Bronchial epithelial cell (primary cell): ENCODE measurements at regions not wholly inside any gene's neighbourhood (a gene's known extent, or its start where the extent isn't known, plus 50 kb on each side); places are given as distances from the start of the nearest gene placed in this dataset.

ENCODE experiments used
- DNase-seq: peaks from one replicate; pipeline ENCODE4 v3.0.0-alpha.2; 2010; ENCODE audit warnings: low read depth
- FAIRE-seq: peaks from 2 replicates; lab custom pipeline; 2011; peaks lifted over from hg19 to GRCh38; lab: Jason Lieb, UNC
- H3K27me3 ChIP-seq: 2 replicates; pipeline ENCODE4 v1.5.1; 2011; ENCODE audit warnings: low read length; ENCODE audit not compliant: control insufficient read depth, insufficient read depth
- H3K36me3 ChIP-seq: 2 replicates; pipeline ENCODE4 v1.5.1; 2011; ENCODE audit warnings: low read length; ENCODE audit not compliant: control insufficient read depth, insufficient read depth
- H3K4me3 ChIP-seq: 2 replicates; pipeline ENCODE4 v1.5.1; 2011; ENCODE audit warnings: mild to moderate bottlenecking, low read depth, low read length, control low read depth
- TF ChIP-seq, protein P1 (sequence below): IDR thresholded peaks from 2 replicates; pipeline ENCODE4 v1.5.1; 2011; ENCODE audit warnings: mild to moderate bottlenecking, moderate library complexity, low read length, control low read depth, inconsistent platforms; ENCODE audit not compliant: insufficient read depth, severe bottlenecking

DNA sequence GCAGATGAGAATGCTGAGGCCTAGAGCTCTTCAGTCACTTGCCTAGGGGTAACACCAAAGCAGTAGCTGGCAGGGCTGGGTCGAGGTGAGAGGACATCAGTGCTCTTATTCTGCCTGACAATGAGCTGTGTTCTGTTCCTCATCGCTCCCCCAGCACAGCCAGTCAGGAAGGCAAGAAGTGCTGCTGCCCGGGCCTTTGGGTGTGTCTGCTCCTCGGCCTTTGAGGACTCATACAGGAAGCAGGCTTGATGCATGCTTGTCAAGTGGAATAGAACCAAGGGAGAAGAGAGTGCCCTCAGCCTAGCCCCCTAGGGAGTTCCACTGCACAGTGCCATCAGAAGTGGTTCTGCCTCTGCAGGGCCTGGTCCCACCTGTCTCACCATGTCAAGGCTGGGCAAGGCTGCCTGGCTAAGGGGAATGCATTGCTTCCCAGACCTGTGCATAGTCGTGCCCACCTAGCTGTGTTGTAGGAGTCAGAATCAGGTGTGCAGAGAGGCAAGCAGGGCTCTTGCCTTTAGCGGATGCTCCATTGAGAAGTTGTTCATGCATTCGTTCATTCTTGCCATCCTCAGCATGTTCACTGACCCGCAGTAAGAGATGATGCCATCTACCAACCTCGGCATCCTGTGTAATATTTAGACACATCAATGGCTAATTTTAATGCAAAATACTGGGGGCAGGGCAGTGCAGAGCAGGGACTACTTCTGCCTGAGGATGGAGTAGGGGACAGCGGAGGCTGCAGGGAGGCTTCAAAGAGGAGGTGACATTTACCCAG, 156.6 kb downstream of the RPS24 start:
- no peak for DNase-seq
- FAIRE-seq: peak; percentile 32
- Histone ChIP-seq H3K4me3 (no peak overlapping the region), H3K36me3 (no peaks in the 10 kb centered on the region), H3K27me3 (no peaks in the 10 kb centered on the region)
- TF ChIP-seq, protein P1, sequence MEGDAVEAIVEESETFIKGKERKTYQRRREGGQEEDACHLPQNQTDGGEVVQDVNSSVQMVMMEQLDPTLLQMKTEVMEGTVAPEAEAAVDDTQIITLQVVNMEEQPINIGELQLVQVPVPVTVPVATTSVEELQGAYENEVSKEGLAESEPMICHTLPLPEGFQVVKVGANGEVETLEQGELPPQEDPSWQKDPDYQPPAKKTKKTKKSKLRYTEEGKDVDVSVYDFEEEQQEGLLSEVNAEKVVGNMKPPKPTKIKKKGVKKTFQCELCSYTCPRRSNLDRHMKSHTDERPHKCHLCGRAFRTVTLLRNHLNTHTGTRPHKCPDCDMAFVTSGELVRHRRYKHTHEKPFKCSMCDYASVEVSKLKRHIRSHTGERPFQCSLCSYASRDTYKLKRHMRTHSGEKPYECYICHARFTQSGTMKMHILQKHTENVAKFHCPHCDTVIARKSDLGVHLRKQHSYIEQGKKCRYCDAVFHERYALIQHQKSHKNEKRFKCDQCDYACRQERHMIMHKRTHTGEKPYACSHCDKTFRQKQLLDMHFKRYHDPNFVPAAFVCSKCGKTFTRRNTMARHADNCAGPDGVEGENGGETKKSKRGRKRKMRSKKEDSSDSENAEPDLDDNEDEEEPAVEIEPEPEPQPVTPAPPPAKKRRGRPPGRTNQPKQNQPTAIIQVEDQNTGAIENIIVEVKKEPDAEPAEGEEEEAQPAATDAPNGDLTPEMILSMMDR: no peak

DNA sequence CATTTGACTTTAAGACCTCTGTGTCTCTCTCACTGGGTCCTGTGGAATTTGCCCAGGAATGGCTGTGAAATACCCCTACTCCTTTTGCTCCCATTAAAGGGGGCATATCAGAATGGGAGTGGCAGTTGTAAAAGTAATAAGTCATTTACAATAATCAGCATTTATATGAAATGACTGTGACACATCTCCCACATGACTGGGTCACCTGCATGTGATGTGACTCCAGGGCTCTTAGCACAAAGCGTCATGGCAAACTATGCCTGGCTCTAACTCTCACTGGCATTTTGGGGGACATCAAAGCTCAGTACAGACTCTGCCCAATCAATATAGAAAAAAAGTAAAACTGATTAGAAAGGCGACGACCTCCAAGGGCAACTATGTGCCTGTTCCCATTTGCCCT, 157.6 kb downstream of the RPS24 start:
- H3K27me3 ChIP-seq: no peaks in the 10 kb centered on the region
- no peak overlapping the region for H3K4me3 ChIP-seq
- TF ChIP-seq, protein P1: no peak
- DNase-seq (no peak), FAIRE-seq (no peak)
- no peaks in the 10 kb centered on the region for H3K36me3 ChIP-seq

DNA sequence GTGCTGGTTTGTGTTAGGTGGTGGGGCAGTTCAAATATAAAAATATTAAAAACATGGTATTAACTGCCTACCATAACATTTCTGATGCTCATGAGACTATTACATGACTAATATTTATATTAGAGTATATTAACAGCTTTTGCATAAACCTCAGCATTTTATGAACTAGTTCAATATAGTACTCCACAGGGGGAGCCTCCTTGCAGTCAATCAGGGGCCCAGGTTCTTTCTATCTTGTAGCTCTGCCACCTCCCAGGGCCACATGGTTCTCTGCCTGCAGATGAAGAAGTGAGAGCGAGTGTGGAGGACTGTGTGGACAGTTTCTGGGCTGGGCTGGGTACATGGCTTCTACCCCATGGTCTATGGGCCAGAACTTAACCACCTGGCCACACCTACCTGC, 159.5 kb downstream of the RPS24 start:
- TF ChIP-seq, protein P1: no peak

DNA sequence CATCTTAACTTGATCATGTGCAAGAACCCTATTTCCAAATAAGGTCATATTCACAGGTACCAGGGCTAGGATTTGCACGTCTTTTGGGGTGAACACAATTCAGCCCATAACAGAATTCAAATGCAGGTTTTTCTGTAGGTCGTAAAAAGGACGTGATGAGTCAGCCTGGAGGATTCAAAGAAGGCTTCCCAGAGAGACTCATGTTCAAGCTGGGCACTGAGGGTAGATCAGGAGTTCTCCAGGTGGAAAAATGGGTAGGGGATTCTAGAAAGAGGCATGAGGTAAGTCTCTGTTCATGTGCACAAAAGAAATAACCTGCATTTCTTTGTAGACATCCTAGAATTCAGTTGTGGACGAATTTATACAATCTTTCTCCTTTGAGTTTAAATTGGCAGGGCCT, 160.4 kb downstream of the RPS24 start:
- DNase-seq (no peak), FAIRE-seq (no peak)
- H3K36me3 ChIP-seq: no peaks in the 10 kb centered on the region
- no peaks in the 10 kb centered on the region for H3K27me3 ChIP-seq
- TF ChIP-seq, protein P1: no peak
- no peak overlapping the region for H3K4me3 ChIP-seq

More for the DNA sequence above, 159.5 kb downstream of the RPS24 start:
- H3K36me3 ChIP-seq: no peaks in the 10 kb centered on the region
- H3K27me3 ChIP-seq: no peaks in the 10 kb centered on the region
- no peak overlapping the region for H3K4me3 ChIP-seq
- no peak for FAIRE-seq
- no peak for DNase-seq

DNA sequence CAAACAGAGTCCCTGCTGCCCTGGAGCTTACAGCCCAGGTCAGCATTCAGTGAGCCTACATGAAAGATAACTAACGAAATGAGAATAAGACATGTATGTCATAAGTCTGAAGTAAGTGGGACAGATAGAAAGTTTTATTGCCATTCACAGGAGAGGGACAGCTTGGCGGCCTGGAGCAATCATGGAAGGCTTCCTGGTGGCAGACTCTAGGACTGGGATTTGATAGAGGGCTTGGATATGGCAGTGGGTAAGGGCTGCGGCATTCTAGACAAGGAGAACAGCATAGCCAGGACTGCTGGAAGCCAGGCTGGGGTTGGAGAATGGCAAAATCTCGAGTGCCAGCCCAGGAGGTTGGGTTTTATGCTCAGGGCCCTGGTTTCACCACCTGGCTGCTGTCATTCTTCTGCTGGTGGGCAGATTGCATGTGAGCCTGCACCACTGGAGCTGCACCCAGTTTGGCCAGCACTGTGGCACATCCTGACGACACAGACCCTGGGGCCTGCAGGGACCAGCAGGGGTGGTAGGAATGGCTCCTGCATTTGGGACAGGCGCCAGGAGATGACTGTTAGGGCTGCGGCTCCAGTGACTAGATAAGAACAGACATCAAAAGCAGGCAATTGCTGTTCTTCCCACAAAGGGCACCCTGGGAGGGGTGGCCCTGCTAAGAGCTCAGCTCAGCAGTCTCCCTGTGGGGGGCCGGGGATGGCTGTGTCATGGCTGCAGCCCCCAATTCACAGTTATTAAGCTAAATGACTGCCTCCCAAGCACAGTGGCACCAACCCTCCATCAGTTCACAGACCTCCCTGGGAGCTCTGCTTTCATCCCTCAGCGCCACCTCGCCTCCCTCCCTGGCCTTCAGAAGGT, 161.1 kb downstream of the RPS24 start:
- no peaks in the 10 kb centered on the region for H3K27me3 ChIP-seq
- DNase-seq (peak; percentile 37), FAIRE-seq (no peak)
- H3K36me3 ChIP-seq: no peaks in the 10 kb centered on the region
- TF ChIP-seq, protein P1: no peak
- H3K4me3 ChIP-seq: no peak overlapping the region
